Lower lobe of right lung (tissue), 2 donors: ENCODE measurements at regions not wholly inside any gene's neighbourhood (a gene's known extent, or its start where the extent isn't known, plus 50 kb on each side); places are given as distances from the start of the nearest gene placed in this dataset.

Experiments
- ATAC-seq, 2 donors: fragments of 200-7000 bp; cut with Tn5 transposase; one replicate each; pipeline ENCODE4 v1.9.1; 2020 to 2022; ENCODE audit warnings: mild to moderate bottlenecking in 2 of 2, moderate library complexity in 2 of 2
- DNase-seq: peaks from one replicate; pipeline ENCODE4 v3.0.0-alpha.2; 2020
- H3K27ac ChIP-seq: fragments of 200-600 bp; one replicate; pipeline ENCODE4 v1.8.0; 2022
- H3K27me3 ChIP-seq: fragments of 200-600 bp; one replicate; pipeline ENCODE4 v1.8.0; 2022; ENCODE audit warnings: low read depth
- H3K36me3 ChIP-seq: fragments of 200-600 bp; one replicate; pipeline ENCODE4 v1.8.0; 2022; ENCODE audit warnings: mild to moderate bottlenecking
- H3K4me1 ChIP-seq: fragments of 200-600 bp; one replicate; pipeline ENCODE4 v1.8.0; 2022
- H3K4me3 ChIP-seq: fragments of 200-600 bp; one replicate; pipeline ENCODE4 v1.8.0; 2022; ENCODE audit warnings: mild to moderate bottlenecking
- H3K9me3 ChIP-seq: fragments of 200-600 bp; one replicate; pipeline ENCODE4 v1.8.0; 2022
- intact Hi-C: fragments of 100-400 bp; cut with DNase I; formaldehyde crosslinking; loops from one replicate; pipeline ENCODE4 v1.11.0; 2022
- TF ChIP-seq, protein P1 (sequence below): fragments of 200-600 bp; IDR thresholded peaks from one replicate; pipeline ENCODE4 v1.8.0; 2022; ENCODE audit warnings: antibody characterized with exemption, mild to moderate bottlenecking
- donor health status: DM: no; HTN: yes; CAD: no; lungs with severe emphysema.

DNA sequence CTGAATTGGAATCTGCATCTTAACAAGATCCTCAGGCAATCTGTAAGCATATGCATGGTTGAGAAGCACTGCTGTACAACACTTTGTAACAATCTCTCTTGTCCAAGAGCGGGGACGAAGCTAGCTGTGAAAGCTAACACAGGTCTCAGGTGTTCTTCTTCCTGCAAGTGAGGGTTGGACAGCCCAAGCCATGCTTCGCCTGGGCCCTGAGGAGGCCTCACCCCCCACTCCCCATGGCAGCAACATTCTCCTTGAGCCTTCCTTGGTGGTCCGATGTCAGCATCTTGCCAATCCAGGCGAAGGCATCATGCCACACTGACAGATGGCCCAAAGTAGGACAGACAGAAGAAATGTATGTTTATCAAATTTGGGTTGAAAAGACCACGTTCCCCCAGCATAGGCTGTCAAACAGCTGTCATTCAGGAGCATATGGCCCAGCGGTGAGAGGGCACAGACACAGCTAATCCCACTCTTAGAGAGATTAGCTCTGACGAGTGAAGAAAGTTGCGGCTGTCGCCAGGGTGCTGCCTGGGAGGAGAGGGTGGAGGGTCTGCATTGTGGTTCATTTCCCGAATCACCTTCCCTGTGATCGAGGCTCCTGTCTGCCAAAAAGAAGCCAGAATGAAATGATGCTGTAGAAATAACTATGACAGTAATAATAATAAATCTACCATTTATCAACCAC, 344.7 kb downstream of the MYCN start:
- DNase-seq (no peak), ATAC-seq (no peak)

DNA sequence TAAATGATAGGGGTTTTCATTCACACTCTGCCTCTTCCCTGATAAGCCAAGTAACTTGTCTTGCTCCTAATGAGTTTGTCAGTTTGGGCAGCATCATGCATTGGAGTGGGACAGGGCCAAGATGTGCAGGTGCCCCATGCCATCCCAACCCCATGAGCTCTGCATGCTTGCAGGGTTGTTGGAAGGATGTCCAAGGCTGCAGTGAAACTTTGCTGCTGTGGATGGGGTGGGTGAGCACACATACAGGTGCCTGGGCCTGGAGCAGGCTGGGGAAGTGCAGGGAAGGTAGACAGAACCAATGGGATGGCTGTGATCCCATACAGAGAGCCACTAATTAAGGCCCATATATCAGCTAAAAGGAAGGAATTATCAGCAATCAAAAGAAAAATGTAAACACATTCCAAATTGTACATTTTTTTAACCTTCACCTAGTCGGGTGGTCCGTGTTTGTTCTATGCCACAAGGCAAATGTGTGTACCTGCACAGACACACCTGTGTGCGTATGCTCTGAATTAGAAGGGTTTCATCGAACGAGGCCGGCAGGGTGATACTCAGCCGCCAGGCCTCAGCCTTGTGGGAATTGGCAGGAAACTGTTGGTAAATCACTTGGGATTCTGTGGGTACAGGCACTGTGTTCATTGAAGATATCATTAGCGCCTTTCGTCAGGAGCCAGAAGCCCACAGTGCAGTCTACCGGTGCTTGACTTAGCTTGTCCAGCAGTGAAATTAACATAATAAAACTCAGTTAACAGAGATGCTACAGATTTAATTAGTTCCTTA, 342.9 kb downstream of the MYCN start:
- Histone ChIP-seq H3K4me1 (no peaks in the 10 kb centered on the region), H3K4me3 (no peak overlapping the region), H3K9me3 (no peaks in the 10 kb centered on the region), H3K36me3 (no peaks in the 10 kb centered on the region), H3K27ac (no peak overlapping the region), H3K27me3 (no peaks in the 10 kb centered on the region)
- DNase-seq (no peak), ATAC-seq (no peak)
- intact Hi-C loops: no loop called here
- TF ChIP-seq, protein P1, sequence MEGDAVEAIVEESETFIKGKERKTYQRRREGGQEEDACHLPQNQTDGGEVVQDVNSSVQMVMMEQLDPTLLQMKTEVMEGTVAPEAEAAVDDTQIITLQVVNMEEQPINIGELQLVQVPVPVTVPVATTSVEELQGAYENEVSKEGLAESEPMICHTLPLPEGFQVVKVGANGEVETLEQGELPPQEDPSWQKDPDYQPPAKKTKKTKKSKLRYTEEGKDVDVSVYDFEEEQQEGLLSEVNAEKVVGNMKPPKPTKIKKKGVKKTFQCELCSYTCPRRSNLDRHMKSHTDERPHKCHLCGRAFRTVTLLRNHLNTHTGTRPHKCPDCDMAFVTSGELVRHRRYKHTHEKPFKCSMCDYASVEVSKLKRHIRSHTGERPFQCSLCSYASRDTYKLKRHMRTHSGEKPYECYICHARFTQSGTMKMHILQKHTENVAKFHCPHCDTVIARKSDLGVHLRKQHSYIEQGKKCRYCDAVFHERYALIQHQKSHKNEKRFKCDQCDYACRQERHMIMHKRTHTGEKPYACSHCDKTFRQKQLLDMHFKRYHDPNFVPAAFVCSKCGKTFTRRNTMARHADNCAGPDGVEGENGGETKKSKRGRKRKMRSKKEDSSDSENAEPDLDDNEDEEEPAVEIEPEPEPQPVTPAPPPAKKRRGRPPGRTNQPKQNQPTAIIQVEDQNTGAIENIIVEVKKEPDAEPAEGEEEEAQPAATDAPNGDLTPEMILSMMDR: no peak

More for the DNA sequence above, 344.7 kb downstream of the MYCN start:
- Histone ChIP-seq H3K9me3 (no peaks in the 10 kb centered on the region), H3K27ac (no peak overlapping the region), H3K4me3 (no peak overlapping the region), H3K4me1 (no peaks in the 10 kb centered on the region), H3K27me3 (no peaks in the 10 kb centered on the region), H3K36me3 (no peaks in the 10 kb centered on the region)
- TF ChIP-seq, protein P1: no peak
- intact Hi-C loops: no loop called here

DNA sequence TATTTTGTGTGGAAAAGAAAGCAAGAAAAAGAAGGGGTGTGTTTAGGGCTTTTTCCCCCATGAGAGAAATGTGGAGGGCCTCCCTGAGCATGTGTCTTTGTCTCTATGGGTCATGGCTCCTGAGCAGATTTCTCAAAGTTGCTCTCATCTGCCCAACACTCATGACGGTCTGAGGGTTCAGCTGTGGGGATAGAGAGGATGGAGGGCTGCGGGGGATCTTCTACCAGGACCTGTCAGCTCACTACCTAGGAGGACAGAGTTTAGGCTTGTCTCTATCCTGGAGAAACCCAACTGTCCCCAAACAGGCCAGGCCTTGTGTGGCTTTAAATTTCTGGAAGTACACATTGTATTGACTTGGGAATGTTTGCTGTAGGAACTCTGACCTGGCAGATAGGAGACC, 342.2 kb downstream of the MYCN start:
- TF ChIP-seq, protein P1: no peak
- Histone ChIP-seq H3K36me3 (no peaks in the 10 kb centered on the region), H3K27ac (no peak overlapping the region), H3K4me1 (no peaks in the 10 kb centered on the region), H3K4me3 (no peak overlapping the region), H3K27me3 (no peaks in the 10 kb centered on the region), H3K9me3 (no peaks in the 10 kb centered on the region)
- ATAC-seq: no peak
- DNase-seq: no peak
- intact Hi-C loops: no loop called here

- TF ChIP-seq, protein P1: peak; percentile 49
- Histone ChIP-seq H3K4me1 (no peaks in the 10 kb centered on the region), H3K4me3 (no peak overlapping the region), H3K36me3 (no peaks in the 10 kb centered on the region), H3K27me3 (no peaks in the 10 kb centered on the region), H3K9me3 (no peaks in the 10 kb centered on the region), H3K27ac (no peak overlapping the region)
- ATAC-seq (peak; percentile 58 to 60), DNase-seq (no peak)
- intact Hi-C loops: no loop called here
These were observed 341.3 kb downstream of the MYCN start for GRCh38 chr2:16281451-16282335.

DNA sequence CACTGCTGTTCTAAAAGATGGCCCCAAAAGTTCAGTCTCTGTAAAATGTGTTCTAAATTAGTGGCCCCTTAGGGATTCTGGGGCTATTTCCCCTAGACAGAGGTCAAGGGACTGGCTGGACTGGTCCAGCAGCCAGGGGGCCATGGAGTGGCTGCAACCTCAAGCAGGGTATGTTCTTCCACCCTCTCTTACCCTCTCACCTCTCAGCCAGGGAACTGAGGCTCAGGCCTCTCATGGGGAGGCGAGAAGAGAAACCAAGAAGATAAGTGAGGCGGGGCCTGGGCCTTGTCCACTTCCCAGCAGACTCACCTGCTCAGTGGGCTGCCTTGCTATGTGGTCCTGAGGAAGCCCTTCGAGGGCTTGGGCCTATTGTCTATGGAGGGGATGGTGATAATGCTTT, 339.7 kb downstream of the MYCN start:
- Histone ChIP-seq H3K27me3 (no peaks in the 10 kb centered on the region), H3K36me3 (no peaks in the 10 kb centered on the region), H3K9me3 (no peaks in the 10 kb centered on the region), H3K27ac (no peak overlapping the region), H3K4me1 (no peaks in the 10 kb centered on the region), H3K4me3 (no peak overlapping the region)
- no peak for DNase-seq
- TF ChIP-seq, protein P1: no peak
- peak in 1 of 2 donors; percentile 10 for ATAC-seq
- intact Hi-C loops: no loop called here
